ENCODE measurements at regions not wholly inside any gene's neighbourhood (a gene's known extent, or its start where the extent isn't known, plus 50 kb on each side); places are given as distances from the start of the nearest gene placed in this dataset.
"Not testable (repeated sequence)": the region's sequence is repeated elsewhere in the genome, so short reads cannot be mapped to it uniquely, and the experiment has no call there.

- no peak for DNase-seq
These were observed 634.0 kb downstream of the MAT2B start for GRCh38 chr5:164139423-164139822.

GRCh38 chr5:164145458-164145857, 640.0 kb downstream of the MAT2B start:
- DNase-seq = no peak

- DNase-seq = no peak
These were observed 640.8 kb downstream of the MAT2B start for GRCh38 chr5:164146223-164146622.

- DNase-seq = no peak
These were observed 642.9 kb downstream of the MAT2B start for GRCh38 chr5:164148292-164148691.

GRCh38 chr5:164152539-164152938, 647.1 kb downstream of the MAT2B start:
- not testable (repeated sequence) for DNase-seq

- no peak for DNase-seq
These were observed 648.2 kb downstream of the MAT2B start for GRCh38 chr5:164153469-164154172.

- no peak for DNase-seq
These were observed 665.4 kb downstream of the MAT2B start for GRCh38 chr5:164170814-164171213.

- DNase-seq = no peak
These were observed 669.7 kb downstream of the MAT2B start for GRCh38 chr5:164175083-164175482.

- DNase-seq = no peak
These were observed 674.0 kb downstream of the MAT2B start for GRCh38 chr5:164179406-164179805.

GRCh38 chr5:164181604-164182003, 676.2 kb downstream of the MAT2B start:
- DNase-seq = no peak

GRCh38 chr5:164184158-164184557, 678.7 kb downstream of the MAT2B start:
- no peak for DNase-seq

- no peak for DNase-seq
These were observed 679.6 kb downstream of the MAT2B start for GRCh38 chr5:164185000-164185399.

- DNase-seq = no peak
These were observed 681.1 kb downstream of the MAT2B start for GRCh38 chr5:164186550-164186949.

GRCh38 chr5:164187785-164188184, 682.4 kb downstream of the MAT2B start:
- no peak for DNase-seq

- DNase-seq = no peak
These were observed 683.3 kb downstream of the MAT2B start for GRCh38 chr5:164188733-164189148.

- DNase-seq = no peak
These were observed 685.8 kb downstream of the MAT2B start for GRCh38 chr5:164191240-164191639.

- no peak for DNase-seq
These were observed 696.9 kb downstream of the MAT2B start for GRCh38 chr5:164202338-164202737.

- no peak for DNase-seq
These were observed 698.3 kb downstream of the MAT2B start for GRCh38 chr5:164203581-164204225.

- DNase-seq = no peak
These were observed 699.0 kb downstream of the MAT2B start for GRCh38 chr5:164204338-164204946.

GRCh38 chr5:164206196-164206595, 700.8 kb downstream of the MAT2B start:
- DNase-seq = no peak

- no peak for DNase-seq
These were observed 702.2 kb downstream of the MAT2B start for GRCh38 chr5:164207646-164208045.

- DNase-seq = no peak
These were observed 705.1 kb downstream of the MAT2B start for GRCh38 chr5:164210491-164210890.

GRCh38 chr5:164214698-164215097, 709.3 kb downstream of the MAT2B start:
- no peak for DNase-seq

GRCh38 chr5:164217464-164217863, 712.0 kb downstream of the MAT2B start:
- no peak for DNase-seq

Data from T-helper 2 cell (primary cell).